ENCODE measurements at regions not wholly inside any gene's neighbourhood (a gene's known extent, or its start where the extent isn't known, plus 50 kb on each side); places are given as distances from the start of the nearest gene placed in this dataset.

GRCh38 chr11:27192184-27192583 lies 151.6 kb downstream of the BBOX1 start:
- FAIRE-seq (no peak), DNase-seq (ENCODE audit: low read depth in 1 of 2, low spot score in 1 of 2) (no peak), ATAC-seq (no peak)
- POLR2A ChIA-PET = no interaction called here
- CTCF ChIA-PET = interaction anchor here (1.2 to 1.4 kb wide), 2 partner anchors 8 to 13 kb away, joined by 3 to 6 read pairs; no protein-coding TSS in a partner anchor
- Histone ChIP-seq H3K9me3 (no peaks in the 10 kb centered on the region), H3K27ac (no peak overlapping the region), H3K4me2 (no peak overlapping the region), H3K4me3 (no peak overlapping the region), H3K4me1 (peaks cover 18% of the 10 kb centered on the region; the same call in 2 of the 3 replicates)
- TF ChIP-seq E2F6 (IDR thresholded peaks at IDR 0.05; ENCODE audit: borderline replicate concordance, low read depth) (no peak), FOSL2 (IDR thresholded peaks at IDR 0.05) (no peak), FOSL2 (CRISPR knock-in tag; IDR thresholded peaks at IDR 0.05) (no peak), HES2 (IDR thresholded peaks at IDR 0.05) (no peak), NR3C1 (IDR thresholded peaks at IDR 0.05) (no peak), HDAC2 (IDR thresholded peaks at IDR 0.05) (no peak), HOXA7 (CRISPR knock-in tag; IDR thresholded peaks at IDR 0.05) (no peak), RCOR1 (IDR thresholded peaks at IDR 0.05; ENCODE audit: low read depth, low read length) (no peak), MYC (IDR thresholded peaks at IDR 0.05; ENCODE audit: borderline replicate concordance, low read length) (no peak), ZFP36 (IDR thresholded peaks at IDR 0.05; ENCODE audit: borderline replicate concordance, partially characterized antibody) (no peak), NFE2L2 (conservative IDR thresholded peaks at IDR 0.05; ENCODE audit: low read length) (no peak), TFCP2L1 (CRISPR knock-in tag; IDR thresholded peaks at IDR 0.05) (no peak), RNF2 (IDR thresholded peaks at IDR 0.05; ENCODE audit: borderline replicate concordance, low read depth) (no peak), MAZ (IDR thresholded peaks at IDR 0.05; ENCODE audit: borderline replicate concordance, low read depth, low read length) (no peak), GATA3 (IDR thresholded peaks at IDR 0.05; ENCODE audit: borderline replicate concordance) (no peak)
- TF ChIP-seq, protein P1, sequence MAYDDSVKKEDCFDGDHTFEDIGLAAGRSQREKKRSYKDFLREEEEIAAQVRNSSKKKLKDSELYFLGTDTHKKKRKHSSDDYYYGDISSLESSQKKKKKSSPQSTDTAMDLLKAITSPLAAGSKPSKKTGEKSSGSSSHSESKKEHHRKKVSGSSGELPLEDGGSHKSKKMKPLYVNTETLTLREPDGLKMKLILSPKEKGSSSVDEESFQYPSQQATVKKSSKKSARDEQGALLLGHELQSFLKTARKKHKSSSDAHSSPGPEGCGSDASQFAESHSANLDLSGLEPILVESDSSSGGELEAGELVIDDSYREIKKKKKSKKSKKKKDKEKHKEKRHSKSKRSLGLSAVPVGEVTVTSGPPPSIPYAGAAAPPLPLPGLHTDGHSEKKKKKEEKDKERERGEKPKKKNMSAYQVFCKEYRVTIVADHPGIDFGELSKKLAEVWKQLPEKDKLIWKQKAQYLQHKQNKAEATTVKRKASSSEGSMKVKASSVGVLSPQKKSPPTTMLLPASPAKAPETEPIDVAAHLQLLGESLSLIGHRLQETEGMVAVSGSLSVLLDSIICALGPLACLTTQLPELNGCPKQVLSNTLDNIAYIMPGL (CRISPR knock-in tag; IDR thresholded peaks at IDR 0.05; ENCODE audit: borderline replicate concordance) = no peak
- WGBS (ENCODE audit: missing lambda C conversion rate) = 71% methylated on average over 4 of the region's 4 CpGs

- Histone ChIP-seq H3K4me2 (no peak overlapping the region), H3K27ac (no peak overlapping the region), H3K4me1 (peaks cover 18% of the 10 kb centered on the region; the same call in 1 of the 3 replicates), H3K4me3 (no peak overlapping the region), H3K9me3 (no peaks in the 10 kb centered on the region)
- FAIRE-seq = no peak
- 92% methylated on average over 2 of the region's 2 CpGs for WGBS (ENCODE audit: missing lambda C conversion rate)
- no peak for TF ChIP-seq USF2 (IDR thresholded peaks at IDR 0.05)
- TF ChIP-seq HOXB5 (CRISPR knock-in tag; IDR thresholded peaks at IDR 0.05) = no peak
- no peak for TF ChIP-seq ESRRA (IDR thresholded peaks at IDR 0.05; ENCODE audit: borderline replicate concordance, low read length)
- no peak for TF ChIP-seq HES2 (IDR thresholded peaks at IDR 0.05)
- no peak for TF ChIP-seq RFX5 (IDR thresholded peaks at IDR 0.05)
- TF ChIP-seq SMC3 (IDR thresholded peaks at IDR 0.05) = no peak
- TF ChIP-seq, protein P1 (CRISPR knock-in tag; IDR thresholded peaks at IDR 0.05; ENCODE audit: borderline replicate concordance) = no peak
- TF ChIP-seq, protein P2, sequence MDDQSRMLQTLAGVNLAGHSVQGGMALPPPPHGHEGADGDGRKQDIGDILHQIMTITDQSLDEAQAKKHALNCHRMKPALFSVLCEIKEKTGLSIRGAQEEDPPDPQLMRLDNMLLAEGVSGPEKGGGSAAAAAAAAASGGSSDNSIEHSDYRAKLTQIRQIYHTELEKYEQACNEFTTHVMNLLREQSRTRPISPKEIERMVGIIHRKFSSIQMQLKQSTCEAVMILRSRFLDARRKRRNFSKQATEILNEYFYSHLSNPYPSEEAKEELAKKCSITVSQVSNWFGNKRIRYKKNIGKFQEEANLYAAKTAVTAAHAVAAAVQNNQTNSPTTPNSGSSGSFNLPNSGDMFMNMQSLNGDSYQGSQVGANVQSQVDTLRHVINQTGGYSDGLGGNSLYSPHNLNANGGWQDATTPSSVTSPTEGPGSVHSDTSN (IDR thresholded peaks at IDR 0.05) = no peak
- TF ChIP-seq CHD4 (IDR thresholded peaks at IDR 0.05; ENCODE audit: borderline replicate concordance) = no peak
- TF ChIP-seq ZFP36 (IDR thresholded peaks at IDR 0.05; ENCODE audit: borderline replicate concordance, partially characterized antibody) = no peak
- ChIA-PET POLR2A (no interaction called here), CTCF (interaction anchor here (1.2 kb wide), 3 partner anchors 8 to 294 kb away, joined by 4 to 6 read pairs (median 6); no protein-coding TSS in a partner anchor)
- ATAC-seq = no peak
- DNase-seq (ENCODE audit: low read depth in 1 of 2, low spot score in 1 of 2) = no peak
Observed at GRCh38 chr11:27191639-27192038, 151.0 kb downstream of the BBOX1 start.
